Vagina (tissue), 2 donors: ENCODE measurements at regions not wholly inside any gene's neighbourhood (a gene's known extent, or its start where the extent isn't known, plus 50 kb on each side); places are given as distances from the start of the nearest gene placed in this dataset.
"Not testable (repeated sequence)": the region's sequence is repeated elsewhere in the genome, so short reads cannot be mapped to it uniquely, and the experiment has no call there.

ENCODE experiments used
- CTCF ChIP-seq, 3 experiments: fragments of 450-650 bp in 2 of 3; fragments of 200-600 bp in 1 of 3; sonication (generic) in 1 of 3; IDR thresholded peaks; one replicate each; pipeline ENCODE4 v1.5.1; 2017 to 2019; ENCODE audit warnings: antibody characterized with exemption in 3 of 3, mild to moderate bottlenecking in 2 of 3, moderate library complexity in 2 of 3
- POLR2A ChIP-seq, 2 donors: fragments of 450-650 bp; IDR thresholded peaks; one replicate each; pipeline ENCODE4 v1.6.1; 2017; ENCODE audit warnings: antibody characterized with exemption in 2 of 2, mild to moderate bottlenecking in 2 of 2, moderate library complexity in 2 of 2

- TF ChIP-seq CTCF, POLR2A (IDR thresholded peaks at IDR 0.05): not testable (repeated sequence)
Measured at GRCh38 chr1:79493702-79494101, 487.2 kb upstream of the ADGRL4 start.
